OCI-M1 (cell line): ENCODE measurements at regions not wholly inside any gene's neighbourhood (a gene's known extent, or its start where the extent isn't known, plus 50 kb on each side); places are given as distances from the start of the nearest gene placed in this dataset.
"Not testable (repeated sequence)": the region's sequence is repeated elsewhere in the genome, so short reads cannot be mapped to it uniquely, and the experiment has no call there.

ENCODE experiments used
- DNase-seq: peaks from one replicate; lab custom pipeline; 2025; lab: John Stamatoyannopoulos, UW

- DNase-seq: no peak
These were observed 143.2 kb downstream of the HMHB1 start for GRCh38 chr5:143955141-143955540.

GRCh38 chr5:143957455-143957854, 145.5 kb downstream of the HMHB1 start:
- peak; percentile 53 for DNase-seq

GRCh38 chr5:143962201-143962600, 150.2 kb downstream of the HMHB1 start:
- DNase-seq: no peak

- DNase-seq: peak; percentile 24
These were observed 153.0 kb downstream of the HMHB1 start for GRCh38 chr5:143964919-143965318.

- no peak for DNase-seq
These were observed 154.3 kb downstream of the HMHB1 start for GRCh38 chr5:143966280-143966679.

- DNase-seq: peak; percentile 78
These were observed 156.3 kb downstream of the HMHB1 start for GRCh38 chr5:143968071-143968878.

- DNase-seq: no peak
These were observed 158.2 kb downstream of the HMHB1 start for GRCh38 chr5:143970159-143970558.

- no peak for DNase-seq
These were observed 160.1 kb downstream of the HMHB1 start for GRCh38 chr5:143972068-143972467.

- no peak for DNase-seq
These were observed 164.1 kb downstream of the HMHB1 start for GRCh38 chr5:143976055-143976454.

- no peak for DNase-seq
These were observed 166.0 kb downstream of the HMHB1 start for GRCh38 chr5:143977891-143978461.

- no peak for DNase-seq
These were observed 167.2 kb downstream of the HMHB1 start for GRCh38 chr5:143979044-143979690.

GRCh38 chr5:143980506-143980905, 168.5 kb downstream of the HMHB1 start:
- no peak for DNase-seq

GRCh38 chr5:143982957-143983356, 171.0 kb downstream of the HMHB1 start:
- not testable (repeated sequence) for DNase-seq

- no peak for DNase-seq
These were observed 174.0 kb downstream of the HMHB1 start for GRCh38 chr5:143985832-143986515.

- peak; percentile 11 for DNase-seq
These were observed 174.7 kb downstream of the HMHB1 start for GRCh38 chr5:143986516-143987212.

- no peak for DNase-seq
These were observed 175.3 kb downstream of the HMHB1 start for GRCh38 chr5:143987264-143987663.

- DNase-seq: no peak
These were observed 176.0 kb downstream of the HMHB1 start for GRCh38 chr5:143987751-143988560.

- DNase-seq: no peak
These were observed 178.0 kb downstream of the YIPF5 start for GRCh38 chr5:143992496-143992895.

GRCh38 chr5:144002876-144003275, 167.6 kb downstream of the YIPF5 start:
- DNase-seq: no peak

- no peak for DNase-seq
These were observed 166.8 kb downstream of the YIPF5 start for GRCh38 chr5:144003636-144004035.

- DNase-seq: no peak
These were observed 166.3 kb downstream of the YIPF5 start for GRCh38 chr5:144004146-144004545.
